Activated naive CD4-positive, alpha-beta T cell treated with anti-CD3 and anti-CD28 coated beads for 36 hours (primary cell): ENCODE measurements at regions not wholly inside any gene's neighbourhood (a gene's known extent, or its start where the extent isn't known, plus 50 kb on each side); places are given as distances from the start of the nearest gene placed in this dataset.
"Not testable (repeated sequence)": the region's sequence is repeated elsewhere in the genome, so short reads cannot be mapped to it uniquely, and the experiment has no call there.

Source experiments
- CTCF ChIA-PET: fragments of 350-600 bp; sonication (Branson Sonifier 250); formaldehyde crosslinking; loops from one replicate; lab custom pipeline; 2021; ENCODE audit warnings: antibody characterized with exemption; lab: Charles Lee
- DNase-seq: peaks from one replicate; pipeline ENCODE4 v3.0.0-alpha.2; 2020
- H3K27ac Mint-ChIP-seq: one replicate; pipeline ENCODE4 v1.8.0; 2021; ENCODE audit warnings: mild to moderate bottlenecking, mixed read lengths
- H3K27me3 Mint-ChIP-seq: one replicate; pipeline ENCODE4 v1.8.0; 2021; ENCODE audit warnings: low read depth, mixed read lengths
- H3K36me3 Mint-ChIP-seq: one replicate; pipeline ENCODE4 v1.8.0; 2021; ENCODE audit warnings: low read depth, mixed read lengths
- H3K4me1 Mint-ChIP-seq: one replicate; pipeline ENCODE4 v1.8.0; 2021; ENCODE audit warnings: low read depth, mixed read lengths
- H3K4me3 Mint-ChIP-seq: one replicate; pipeline ENCODE4 v1.8.0; 2021; ENCODE audit warnings: mild to moderate bottlenecking, moderate library complexity, mixed read lengths
- H3K9me3 Mint-ChIP-seq: one replicate; pipeline ENCODE4 v1.8.0; 2021; ENCODE audit warnings: mixed read lengths
- intact Hi-C: fragments of 100-400 bp; cut with micrococcal nuclease; formaldehyde crosslinking; loops from one replicate; pipeline ENCODE4 v1.15.1; 2023

GRCh38 chr10:8272794-8273425, 218.4 kb downstream of the GATA3 start:
- CTCF ChIA-PET, result no interaction called here
- intact Hi-C loops, result no loop called here
- no peak for DNase-seq
- no peak overlapping the region for H3K27ac Mint-ChIP-seq
- H3K36me3 Mint-ChIP-seq, result no peaks in the 10 kb centered on the region
- no peaks in the 10 kb centered on the region for H3K27me3 Mint-ChIP-seq
- no peak overlapping the region for H3K4me3 Mint-ChIP-seq
- H3K9me3 Mint-ChIP-seq, result no peaks in the 10 kb centered on the region
- H3K4me1 Mint-ChIP-seq, result no peaks in the 10 kb centered on the region

- Mint-ChIP-seq H3K36me3 (no peaks in the 10 kb centered on the region), H3K4me1 (no peaks in the 10 kb centered on the region), H3K4me3 (no peak overlapping the region), H3K27me3 (no peaks in the 10 kb centered on the region), H3K27ac (no peak overlapping the region), H3K9me3 (no peaks in the 10 kb centered on the region)
- CTCF ChIA-PET, result no interaction called here
- DNase-seq, result no peak
- intact Hi-C loops, result no loop called here
Measured at GRCh38 chr10:8273749-8274148, 219.3 kb downstream of the GATA3 start.

GRCh38 chr10:8275911-8276310, 221.4 kb downstream of the GATA3 start:
- H3K4me3 Mint-ChIP-seq, result no peak overlapping the region
- H3K27me3 Mint-ChIP-seq, result no peaks in the 10 kb centered on the region
- H3K27ac Mint-ChIP-seq, result no peak overlapping the region
- DNase-seq, result no peak
- no peaks in the 10 kb centered on the region for H3K9me3 Mint-ChIP-seq
- CTCF ChIA-PET, result no interaction called here
- H3K36me3 Mint-ChIP-seq, result no peaks in the 10 kb centered on the region
- no peaks in the 10 kb centered on the region for H3K4me1 Mint-ChIP-seq
- intact Hi-C loops, result no loop called here

- Mint-ChIP-seq H3K4me3 (no peak overlapping the region), H3K4me1 (peaks cover 2% of the 10 kb centered on the region)
- intact Hi-C loops, result no loop called here
Measured at GRCh38 chr10:8278099-8278498, 223.6 kb downstream of the GATA3 start.

GRCh38 chr10:8279598-8279997, 225.1 kb downstream of the GATA3 start:
- no peaks in the 10 kb centered on the region for H3K9me3 Mint-ChIP-seq
- H3K4me1 Mint-ChIP-seq, result peaks cover 2% of the 10 kb centered on the region
- H3K27me3 Mint-ChIP-seq, result no peaks in the 10 kb centered on the region
- no peaks in the 10 kb centered on the region for H3K36me3 Mint-ChIP-seq
- DNase-seq, result no peak
- intact Hi-C loops, result no loop called here
- H3K27ac Mint-ChIP-seq, result no peak overlapping the region
- no peak overlapping the region for H3K4me3 Mint-ChIP-seq
- CTCF ChIA-PET, result interaction anchor here (0.7 kb wide), 1 partner anchor 499 kb away, joined by 3 read pairs; no protein-coding TSS in a partner anchor

More at GRCh38 chr10:8278099-8278498, 223.6 kb downstream of the GATA3 start:
- CTCF ChIA-PET, result no interaction called here
- H3K27me3 Mint-ChIP-seq, result no peaks in the 10 kb centered on the region
- H3K9me3 Mint-ChIP-seq, result no peaks in the 10 kb centered on the region
- DNase-seq, result peak; percentile 29
- H3K36me3 Mint-ChIP-seq, result no peaks in the 10 kb centered on the region
- no peak overlapping the region for H3K27ac Mint-ChIP-seq

GRCh38 chr10:8280946-8281345, 226.5 kb downstream of the GATA3 start:
- no peak overlapping the region for H3K27ac Mint-ChIP-seq
- H3K4me3 Mint-ChIP-seq, result no peak overlapping the region
- H3K36me3 Mint-ChIP-seq, result no peaks in the 10 kb centered on the region
- no peak for DNase-seq
- peaks cover 2% of the 10 kb centered on the region for H3K4me1 Mint-ChIP-seq
- CTCF ChIA-PET, result no interaction called here
- intact Hi-C loops, result no loop called here
- H3K27me3 Mint-ChIP-seq, result no peaks in the 10 kb centered on the region
- H3K9me3 Mint-ChIP-seq, result no peaks in the 10 kb centered on the region

GRCh38 chr10:8282340-8282739, 227.9 kb downstream of the GATA3 start:
- Mint-ChIP-seq H3K27me3 (no peaks in the 10 kb centered on the region), H3K36me3 (no peaks in the 10 kb centered on the region), H3K9me3 (no peaks in the 10 kb centered on the region), H3K4me1 (peaks cover 2% of the 10 kb centered on the region), H3K27ac (no peak overlapping the region), H3K4me3 (no peak overlapping the region)
- CTCF ChIA-PET, result interaction anchor here (0.5 kb wide), 1 partner anchor 363 kb away, joined by 3 read pairs; no protein-coding TSS in a partner anchor
- intact Hi-C loops, result no loop called here
- no peak for DNase-seq

- no peak for DNase-seq
- Mint-ChIP-seq H3K9me3 (no peaks in the 10 kb centered on the region), H3K27me3 (no peaks in the 10 kb centered on the region), H3K36me3 (no peaks in the 10 kb centered on the region), H3K27ac (no peak overlapping the region), H3K4me3 (no peak overlapping the region), H3K4me1 (peaks cover 2% of the 10 kb centered on the region)
- intact Hi-C loops, result no loop called here
- CTCF ChIA-PET, result no interaction called here
Measured at GRCh38 chr10:8283166-8283905, 228.8 kb downstream of the GATA3 start.

- no peak overlapping the region for H3K4me3 Mint-ChIP-seq
- peaks cover 2% of the 10 kb centered on the region for H3K4me1 Mint-ChIP-seq
- CTCF ChIA-PET, result no interaction called here
- intact Hi-C loops, result no loop called here
- H3K27ac Mint-ChIP-seq, result no peak overlapping the region
- H3K36me3 Mint-ChIP-seq, result no peaks in the 10 kb centered on the region
- DNase-seq, result no peak
- H3K9me3 Mint-ChIP-seq, result no peaks in the 10 kb centered on the region
- no peaks in the 10 kb centered on the region for H3K27me3 Mint-ChIP-seq
Measured at GRCh38 chr10:8283986-8284385, 229.5 kb downstream of the GATA3 start.

GRCh38 chr10:8285970-8286369, 231.5 kb downstream of the GATA3 start:
- H3K4me1 Mint-ChIP-seq, intact Hi-C loops, H3K36me3 Mint-ChIP-seq, H3K27me3 Mint-ChIP-seq, H3K4me3 Mint-ChIP-seq, H3K27ac Mint-ChIP-seq, H3K9me3 Mint-ChIP-seq, CTCF ChIA-PET, DNase-seq: not testable (repeated sequence)

GRCh38 chr10:8288600-8288999, 234.1 kb downstream of the GATA3 start:
- Mint-ChIP-seq H3K36me3 (no peaks in the 10 kb centered on the region), H3K4me1 (no peaks in the 10 kb centered on the region), H3K27me3 (no peaks in the 10 kb centered on the region), H3K4me3 (no peak overlapping the region), H3K9me3 (no peaks in the 10 kb centered on the region), H3K27ac (no peak overlapping the region)
- DNase-seq, result no peak
- CTCF ChIA-PET, result no interaction called here
- intact Hi-C loops, result no loop called here

- no peak for DNase-seq
- no peak overlapping the region for H3K4me3 Mint-ChIP-seq
- CTCF ChIA-PET, result no interaction called here
- H3K9me3 Mint-ChIP-seq, result no peaks in the 10 kb centered on the region
- no peaks in the 10 kb centered on the region for H3K27me3 Mint-ChIP-seq
- intact Hi-C loops, result no loop called here
- no peak overlapping the region for H3K27ac Mint-ChIP-seq
- no peaks in the 10 kb centered on the region for H3K4me1 Mint-ChIP-seq
- no peaks in the 10 kb centered on the region for H3K36me3 Mint-ChIP-seq
Measured at GRCh38 chr10:8289186-8289924, 234.9 kb downstream of the GATA3 start.
